ENCODE measurements at regions not wholly inside any gene's neighbourhood (a gene's known extent, or its start where the extent isn't known, plus 50 kb on each side); places are given as distances from the start of the nearest gene placed in this dataset.

DNA sequence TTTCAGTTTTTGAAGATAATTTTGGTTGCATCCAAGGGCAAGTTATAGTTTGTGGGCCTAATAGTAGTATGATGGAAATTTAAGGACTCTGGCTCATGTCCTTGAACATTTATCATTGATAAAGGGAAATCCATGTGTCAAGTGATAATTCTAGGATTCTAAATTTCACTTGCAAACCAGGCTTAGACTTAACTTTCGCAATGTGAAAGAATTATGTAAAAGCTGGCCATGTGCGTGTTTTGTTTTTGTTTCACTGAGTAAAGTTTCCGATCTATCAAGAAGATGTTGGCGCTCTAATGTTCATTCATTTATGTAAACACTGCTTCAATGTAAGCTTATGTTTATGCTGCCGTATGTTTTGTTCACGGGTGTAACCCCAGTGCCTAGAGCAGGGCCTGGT is 302.0 kb downstream of the SOX4 start:
- TF ChIP-seq CHD2 (IDR thresholded peaks at IDR 0.05; ENCODE audit: low read length, partially characterized antibody) = no peak
- no peak for TF ChIP-seq GABPA (IDR thresholded peaks at IDR 0.05; ENCODE audit: low read depth)
- no peak for TF ChIP-seq CTCF (IDR thresholded peaks at IDR 0.05)
- TF ChIP-seq YY1 (IDR thresholded peaks at IDR 0.05; ENCODE audit: low read depth) = no peak
- TF ChIP-seq EP300 (IDR thresholded peaks at IDR 0.05; ENCODE audit: borderline replicate concordance in 1 of 2, low read depth in 1 of 2, low read length in 1 of 2) = no peak
- no peak for TF ChIP-seq TAF1 (IDR thresholded peaks at IDR 0.05; ENCODE audit: borderline replicate concordance, low read depth, low read length)
- no peak for TF ChIP-seq MXI1 (IDR thresholded peaks at IDR 0.05; ENCODE audit: low read depth, low read length)
- TF ChIP-seq SIN3A (IDR thresholded peaks at IDR 0.05; ENCODE audit: borderline replicate concordance, low read depth, low read length) = no peak
- TF ChIP-seq RCOR1 (IDR thresholded peaks at IDR 0.05; ENCODE audit: low read length) = no peak
- TF ChIP-seq, protein P1, sequence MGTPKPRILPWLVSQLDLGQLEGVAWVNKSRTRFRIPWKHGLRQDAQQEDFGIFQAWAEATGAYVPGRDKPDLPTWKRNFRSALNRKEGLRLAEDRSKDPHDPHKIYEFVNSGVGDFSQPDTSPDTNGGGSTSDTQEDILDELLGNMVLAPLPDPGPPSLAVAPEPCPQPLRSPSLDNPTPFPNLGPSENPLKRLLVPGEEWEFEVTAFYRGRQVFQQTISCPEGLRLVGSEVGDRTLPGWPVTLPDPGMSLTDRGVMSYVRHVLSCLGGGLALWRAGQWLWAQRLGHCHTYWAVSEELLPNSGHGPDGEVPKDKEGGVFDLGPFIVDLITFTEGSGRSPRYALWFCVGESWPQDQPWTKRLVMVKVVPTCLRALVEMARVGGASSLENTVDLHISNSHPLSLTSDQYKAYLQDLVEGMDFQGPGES (IDR thresholded peaks at IDR 0.05; ENCODE audit: low read depth, low read length) = no peak
